M059J (cell line): ENCODE measurements at regions not wholly inside any gene's neighbourhood (a gene's known extent, or its start where the extent isn't known, plus 50 kb on each side); places are given as distances from the start of the nearest gene placed in this dataset.
"Not testable (repeated sequence)": the region's sequence is repeated elsewhere in the genome, so short reads cannot be mapped to it uniquely, and the experiment has no call there.

ENCODE experiments used
- DNase-seq: peaks from one replicate; pipeline ENCODE4 v3.0.0-alpha.2; 2012; ENCODE audit warnings: low read depth

- peak; percentile 99 for DNase-seq
These were observed 205.3 kb upstream of the WWC1 start for GRCh38 chr5:168086104-168086610.

- DNase-seq: no peak
These were observed 204.7 kb upstream of the WWC1 start for GRCh38 chr5:168086746-168087145.

GRCh38 chr5:168088410-168089173, 202.9 kb upstream of the WWC1 start:
- peak; percentile 28 for DNase-seq

- DNase-seq: no peak
These were observed 202.1 kb upstream of the WWC1 start for GRCh38 chr5:168089201-168089887.

- no peak for DNase-seq
These were observed 198.9 kb upstream of the WWC1 start for GRCh38 chr5:168092209-168093185.

GRCh38 chr5:168093200-168093910, 198.1 kb upstream of the WWC1 start:
- DNase-seq: no peak

- DNase-seq: no peak
These were observed 194.9 kb upstream of the WWC1 start for GRCh38 chr5:168096525-168096924.

GRCh38 chr5:168097876-168098653, 193.4 kb upstream of the WWC1 start:
- no peak for DNase-seq

GRCh38 chr5:168101352-168101751, 190.1 kb upstream of the WWC1 start:
- DNase-seq: no peak

GRCh38 chr5:168103018-168103417, 188.4 kb upstream of the WWC1 start:
- not testable (repeated sequence) for DNase-seq

- DNase-seq: no peak
These were observed 187.1 kb upstream of the WWC1 start for GRCh38 chr5:168104350-168104749.

- DNase-seq: peak; percentile 19
These were observed 186.5 kb upstream of the WWC1 start for GRCh38 chr5:168104811-168105481.

- DNase-seq: peak; percentile 76
These were observed 185.3 kb upstream of the WWC1 start for GRCh38 chr5:168106008-168106761.

GRCh38 chr5:168109441-168109840, 182.0 kb upstream of the WWC1 start:
- DNase-seq: no peak

- DNase-seq: no peak
These were observed 181.1 kb upstream of the WWC1 start for GRCh38 chr5:168110384-168110783.

- DNase-seq: no peak
These were observed 180.3 kb upstream of the WWC1 start for GRCh38 chr5:168110870-168111832.

GRCh38 chr5:168114444-168115017, 176.9 kb upstream of the WWC1 start:
- DNase-seq: peak; percentile 49

GRCh38 chr5:168117469-168117868, 174.0 kb upstream of the WWC1 start:
- no peak for DNase-seq
